ENCODE measurements at regions not wholly inside any gene's neighbourhood (a gene's known extent, or its start where the extent isn't known, plus 50 kb on each side); places are given as distances from the start of the nearest gene placed in this dataset.

- TF ChIP-seq POLR2AphosphoS5 (IDR thresholded peaks at IDR 0.05) = no peak
- TF ChIP-seq CTCF (IDR thresholded peaks at IDR 0.05) = no peak
- TF ChIP-seq POLR2A (IDR thresholded peaks at IDR 0.05) = no peak
Measured at GRCh38 chr5:96052374-96052773, 90.7 kb upstream of the ELL2 start.

All from sigmoid colon (tissue), 4 donors.